HG03108 (cell line): ENCODE measurements at regions not wholly inside any gene's neighbourhood (a gene's known extent, or its start where the extent isn't known, plus 50 kb on each side); places are given as distances from the start of the nearest gene placed in this dataset.
A peak's percentile ranks its signal among the peaks of the same experiment; 100 is the strongest.

Experiments used
- ATAC-seq: cut with Tn5 transposase; IDR thresholded peaks from one replicate; pipeline ENCODE4 v1.9.1; 2021; ENCODE audit warnings: moderate library complexity; ENCODE audit not compliant: unreplicated experiment

- no peak for ATAC-seq
Observed at GRCh38 chr14:106838991-106839769, 1312.8 kb downstream of the TMEM121 start.

- ATAC-seq: no peak
Observed at GRCh38 chr14:106840258-106840657, 1313.9 kb downstream of the TMEM121 start.

- no peak for ATAC-seq
Observed at GRCh38 chr14:106840991-106841390, 1314.6 kb downstream of the TMEM121 start.

GRCh38 chr14:106841701-106842100 lies 1315.3 kb downstream of the TMEM121 start:
- ATAC-seq: no peak

- ATAC-seq: no peak
Observed at GRCh38 chr14:106842687-106843086, 1316.3 kb downstream of the TMEM121 start.

GRCh38 chr14:106843386-106843785 lies 1317.0 kb downstream of the TMEM121 start:
- ATAC-seq: no peak

GRCh38 chr14:106843951-106844483 lies 1317.6 kb downstream of the TMEM121 start:
- ATAC-seq: no peak

- ATAC-seq: no peak
Observed at GRCh38 chr14:106844608-106845285, 1318.4 kb downstream of the TMEM121 start.

- ATAC-seq: peak; percentile 42
Observed at GRCh38 chr14:106845286-106846087, 1319.1 kb downstream of the TMEM121 start.

GRCh38 chr14:106846218-106846617 lies 1319.8 kb downstream of the TMEM121 start:
- ATAC-seq: no peak

GRCh38 chr14:106848330-106849121 lies 1322.1 kb downstream of the TMEM121 start:
- no peak for ATAC-seq

- ATAC-seq: peak; percentile 43
Observed at GRCh38 chr14:106850913-106851825, 1324.8 kb downstream of the TMEM121 start.

GRCh38 chr14:106872611-106873446 lies 1346.4 kb downstream of the TMEM121 start:
- ATAC-seq: no peak

GRCh38 chr14:106874350-106874749 lies 1348.0 kb downstream of the TMEM121 start:
- ATAC-seq: no peak

- ATAC-seq: no peak
Observed at GRCh38 chr14:106875503-106875902, 1349.1 kb downstream of the TMEM121 start.

- no peak for ATAC-seq
Observed at GRCh38 chr14:106876711-106877110, 1350.3 kb downstream of the TMEM121 start.

GRCh38 chr14:106877517-106877916 lies 1351.1 kb downstream of the TMEM121 start:
- no peak for ATAC-seq

GRCh38 chr14:106879241-106879640 lies 1352.9 kb downstream of the TMEM121 start:
- ATAC-seq: no peak
